SW480 (cell line): ENCODE measurements at regions not wholly inside any gene's neighbourhood (a gene's known extent, or its start where the extent isn't known, plus 50 kb on each side); places are given as distances from the start of the nearest gene placed in this dataset.
"Not testable (repeated sequence)": the region's sequence is repeated elsewhere in the genome, so short reads cannot be mapped to it uniquely, and the experiment has no call there.

Experiments used
- DNase-seq: peaks from one replicate; pipeline ENCODE4 v3.0.0-alpha.2; 2016; ENCODE audit warnings: low spot score

GRCh38 chr3:104396974-104397669, 969.6 kb upstream of the ALCAM start:
- DNase-seq: no peak

GRCh38 chr3:104397713-104398112, 969.0 kb upstream of the ALCAM start:
- DNase-seq: no peak

- DNase-seq: no peak
Measured at GRCh38 chr3:104402902-104403301, 963.8 kb upstream of the ALCAM start.

GRCh38 chr3:104411757-104412156, 955.0 kb upstream of the ALCAM start:
- no peak for DNase-seq

GRCh38 chr3:104412608-104413580, 953.8 kb upstream of the ALCAM start:
- no peak for DNase-seq

GRCh38 chr3:104428337-104428925, 938.3 kb upstream of the ALCAM start:
- DNase-seq: no peak

GRCh38 chr3:104429727-104430126, 937.0 kb upstream of the ALCAM start:
- no peak for DNase-seq

GRCh38 chr3:104436506-104436905, 930.2 kb upstream of the ALCAM start:
- no peak for DNase-seq

- peak; percentile 18 for DNase-seq
Measured at GRCh38 chr3:104437131-104437750, 929.5 kb upstream of the ALCAM start.

- no peak for DNase-seq
Measured at GRCh38 chr3:104437891-104438290, 928.8 kb upstream of the ALCAM start.

GRCh38 chr3:104438706-104439105, 928.0 kb upstream of the ALCAM start:
- no peak for DNase-seq

GRCh38 chr3:104445252-104445919, 921.3 kb upstream of the ALCAM start:
- DNase-seq: not testable (repeated sequence)

GRCh38 chr3:104447681-104448080, 919.0 kb upstream of the ALCAM start:
- DNase-seq: no peak

GRCh38 chr3:104452697-104453096, 914.0 kb upstream of the ALCAM start:
- no peak for DNase-seq

- DNase-seq: no peak
Measured at GRCh38 chr3:104458657-104459056, 908.1 kb upstream of the ALCAM start.

- no peak for DNase-seq
Measured at GRCh38 chr3:104460477-104461406, 906.0 kb upstream of the ALCAM start.

- no peak for DNase-seq
Measured at GRCh38 chr3:104461431-104461830, 905.3 kb upstream of the ALCAM start.

- DNase-seq: no peak
Measured at GRCh38 chr3:104472221-104472620, 894.5 kb upstream of the ALCAM start.

GRCh38 chr3:104474011-104474410, 892.7 kb upstream of the ALCAM start:
- DNase-seq: no peak

- no peak for DNase-seq
Measured at GRCh38 chr3:104503022-104503421, 863.7 kb upstream of the ALCAM start.
